ENCODE measurements at regions not wholly inside any gene's neighbourhood (a gene's known extent, or its start where the extent isn't known, plus 50 kb on each side); places are given as distances from the start of the nearest gene placed in this dataset.

DNA sequence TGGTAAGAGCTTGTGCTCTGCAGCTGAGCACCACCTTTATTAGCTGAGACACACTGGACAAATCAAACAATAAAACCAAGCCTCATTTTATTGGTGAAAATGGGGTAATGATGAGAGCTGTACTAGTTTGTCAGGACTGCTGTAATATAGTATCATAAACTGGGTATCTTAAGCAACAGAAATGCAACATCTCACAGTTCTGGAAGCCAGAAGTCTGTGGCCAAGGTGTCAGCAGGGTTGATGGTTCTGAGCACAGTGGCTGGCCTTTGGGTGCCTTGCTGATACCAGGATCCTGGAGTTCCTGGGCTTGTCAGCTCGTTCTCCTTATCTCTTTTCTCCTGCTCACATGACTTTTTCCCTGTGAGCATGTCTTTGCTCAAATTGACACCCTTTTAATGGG, 513.1 kb downstream of the IRX1 start:
- TF ChIP-seq, protein P1, sequence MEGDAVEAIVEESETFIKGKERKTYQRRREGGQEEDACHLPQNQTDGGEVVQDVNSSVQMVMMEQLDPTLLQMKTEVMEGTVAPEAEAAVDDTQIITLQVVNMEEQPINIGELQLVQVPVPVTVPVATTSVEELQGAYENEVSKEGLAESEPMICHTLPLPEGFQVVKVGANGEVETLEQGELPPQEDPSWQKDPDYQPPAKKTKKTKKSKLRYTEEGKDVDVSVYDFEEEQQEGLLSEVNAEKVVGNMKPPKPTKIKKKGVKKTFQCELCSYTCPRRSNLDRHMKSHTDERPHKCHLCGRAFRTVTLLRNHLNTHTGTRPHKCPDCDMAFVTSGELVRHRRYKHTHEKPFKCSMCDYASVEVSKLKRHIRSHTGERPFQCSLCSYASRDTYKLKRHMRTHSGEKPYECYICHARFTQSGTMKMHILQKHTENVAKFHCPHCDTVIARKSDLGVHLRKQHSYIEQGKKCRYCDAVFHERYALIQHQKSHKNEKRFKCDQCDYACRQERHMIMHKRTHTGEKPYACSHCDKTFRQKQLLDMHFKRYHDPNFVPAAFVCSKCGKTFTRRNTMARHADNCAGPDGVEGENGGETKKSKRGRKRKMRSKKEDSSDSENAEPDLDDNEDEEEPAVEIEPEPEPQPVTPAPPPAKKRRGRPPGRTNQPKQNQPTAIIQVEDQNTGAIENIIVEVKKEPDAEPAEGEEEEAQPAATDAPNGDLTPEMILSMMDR (IDR thresholded peaks at IDR 0.05), result no peak
- TF ChIP-seq POLR2A (IDR thresholded peaks at IDR 0.05), result no peak
- TF ChIP-seq EP300 (IDR thresholded peaks at IDR 0.05), result no peak

Data from ovary (tissue), 3 donors.